ES-I3 (cell line): ENCODE measurements at regions not wholly inside any gene's neighbourhood (a gene's known extent, or its start where the extent isn't known, plus 50 kb on each side); places are given as distances from the start of the nearest gene placed in this dataset.

Experiments
- H3K36me3 ChIP-seq: 2 replicates; pipeline ENCODE4 v1.6.1; 2013; ENCODE audit warnings: mild to moderate bottlenecking, low read length, control low read depth, moderate library complexity; ENCODE audit not compliant: insufficient read depth
- H3K4me1 ChIP-seq: 2 replicates; pipeline ENCODE4 v1.6.1; 2013; ENCODE audit warnings: mild to moderate bottlenecking, control low read depth, low read length; ENCODE audit not compliant: insufficient read depth
- H3K9ac ChIP-seq: 2 replicates; pipeline ENCODE4 v1.6.1; 2013; ENCODE audit warnings: low read depth, mild to moderate bottlenecking, low read length, moderate library complexity
- H3K9me3 ChIP-seq: 2 replicates; pipeline ENCODE4 v1.6.1; 2013; ENCODE audit warnings: mild to moderate bottlenecking, low read length, moderate library complexity; ENCODE audit not compliant: control insufficient read depth, insufficient read depth

- Histone ChIP-seq H3K36me3 (no peaks in the 10 kb centered on the region), H3K9me3 (0 out of 2 replicates have a peak, but pooled peaks cover 7% of the 10 kb centered on the region), H3K4me1 (peaks cover 17% of the 10 kb centered on the region; the same call in 1 of the 2 replicates), H3K9ac (no peak overlapping the region)
Measured at GRCh38 chr10:60521974-60522405, 132.3 kb upstream of the ANK3 start.

DNA sequence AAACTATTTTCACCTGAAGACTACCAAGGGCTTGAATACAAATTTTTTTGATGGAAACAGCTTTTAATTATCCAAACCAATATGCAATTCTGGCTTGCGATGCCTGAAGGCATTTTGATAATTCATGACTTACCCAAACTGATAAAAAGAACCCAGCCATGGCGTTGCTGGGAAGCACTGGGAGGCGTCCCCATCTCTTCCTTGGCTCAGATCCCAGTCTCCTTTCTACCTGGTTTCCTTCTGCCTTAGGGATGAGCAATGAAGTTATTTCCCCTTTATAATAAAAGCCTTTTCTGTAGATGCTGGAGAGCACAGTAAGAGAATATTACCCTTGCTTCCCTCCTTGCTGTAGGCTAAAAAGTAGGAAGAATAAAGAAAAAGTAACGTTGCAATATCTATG is 129.1 kb upstream of the ANK3 start:
- Histone ChIP-seq H3K4me1 (peaks cover 17% of the 10 kb centered on the region; the same call in 1 of the 2 replicates), H3K9ac (no peak overlapping the region), H3K9me3 (0 out of 2 replicates have a peak, but pooled peaks cover 2% of the 10 kb centered on the region), H3K36me3 (no peaks in the 10 kb centered on the region)

- peaks cover 17% of the 10 kb centered on the region; the same call in 1 of the 2 replicates for H3K4me1 ChIP-seq
- no peaks in the 10 kb centered on the region for H3K36me3 ChIP-seq
- no peaks in the 10 kb centered on the region for H3K9me3 ChIP-seq
- H3K9ac ChIP-seq = no peak overlapping the region
Measured at GRCh38 chr10:60517805-60518204, 128.1 kb upstream of the ANK3 start.

- Histone ChIP-seq H3K4me1 (no peaks in the 10 kb centered on the region; the same call in 1 of the 2 replicates), H3K9me3 (no peaks in the 10 kb centered on the region), H3K9ac (no peak overlapping the region), H3K36me3 (no peaks in the 10 kb centered on the region)
Measured at GRCh38 chr10:60513281-60513680, 123.6 kb upstream of the ANK3 start.

- no peaks in the 10 kb centered on the region; the same call in 1 of the 2 replicates for H3K4me1 ChIP-seq
- H3K9ac ChIP-seq = no peak overlapping the region
- no peaks in the 10 kb centered on the region for H3K36me3 ChIP-seq
- no peaks in the 10 kb centered on the region for H3K9me3 ChIP-seq
Measured at GRCh38 chr10:60511477-60512229, 122.0 kb upstream of the ANK3 start.

GRCh38 chr10:60508831-60509230 is 119.2 kb upstream of the ANK3 start:
- Histone ChIP-seq H3K9ac (no peak overlapping the region), H3K36me3 (no peaks in the 10 kb centered on the region), H3K4me1 (no peaks in the 10 kb centered on the region; the same call in 1 of the 2 replicates), H3K9me3 (no peaks in the 10 kb centered on the region)

GRCh38 chr10:60508037-60508436 is 118.4 kb upstream of the ANK3 start:
- no peak overlapping the region for H3K9ac ChIP-seq
- H3K36me3 ChIP-seq = no peaks in the 10 kb centered on the region
- no peaks in the 10 kb centered on the region for H3K9me3 ChIP-seq
- no peaks in the 10 kb centered on the region; the same call in 1 of the 2 replicates for H3K4me1 ChIP-seq

GRCh38 chr10:60502621-60503020 is 112.9 kb upstream of the ANK3 start:
- no peaks in the 10 kb centered on the region for H3K36me3 ChIP-seq
- no peak overlapping the region for H3K9ac ChIP-seq
- no peaks in the 10 kb centered on the region for H3K9me3 ChIP-seq
- no peaks in the 10 kb centered on the region for H3K4me1 ChIP-seq

DNA sequence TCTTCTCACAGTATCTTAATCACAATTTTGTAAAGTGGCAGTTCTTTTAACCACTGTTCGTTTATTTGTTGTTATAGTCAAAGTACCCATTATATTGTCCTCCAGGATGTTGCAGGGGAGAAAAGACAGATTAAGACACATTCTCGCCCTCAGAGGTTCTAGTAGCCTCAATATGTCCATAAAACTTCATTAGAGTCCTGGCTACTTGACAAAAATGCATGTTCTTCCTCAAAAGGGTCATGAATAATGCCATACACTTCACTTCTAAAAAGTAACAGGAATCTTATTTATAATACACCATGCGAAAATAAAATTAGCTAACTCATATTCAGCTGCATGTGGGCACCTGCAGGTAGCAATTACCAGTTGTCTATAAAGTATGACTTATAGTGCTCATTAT is 109.3 kb upstream of the ANK3 start:
- Histone ChIP-seq H3K9me3 (no peaks in the 10 kb centered on the region), H3K36me3 (no peaks in the 10 kb centered on the region), H3K9ac (no peak overlapping the region), H3K4me1 (peaks cover 4% of the 10 kb centered on the region; the same call in 1 of the 2 replicates)

GRCh38 chr10:60497364-60497763 is 107.7 kb upstream of the ANK3 start:
- peaks cover 4% of the 10 kb centered on the region; the same call in 1 of the 2 replicates for H3K4me1 ChIP-seq
- no peaks in the 10 kb centered on the region for H3K36me3 ChIP-seq
- no peaks in the 10 kb centered on the region for H3K9me3 ChIP-seq
- no peak overlapping the region for H3K9ac ChIP-seq

DNA sequence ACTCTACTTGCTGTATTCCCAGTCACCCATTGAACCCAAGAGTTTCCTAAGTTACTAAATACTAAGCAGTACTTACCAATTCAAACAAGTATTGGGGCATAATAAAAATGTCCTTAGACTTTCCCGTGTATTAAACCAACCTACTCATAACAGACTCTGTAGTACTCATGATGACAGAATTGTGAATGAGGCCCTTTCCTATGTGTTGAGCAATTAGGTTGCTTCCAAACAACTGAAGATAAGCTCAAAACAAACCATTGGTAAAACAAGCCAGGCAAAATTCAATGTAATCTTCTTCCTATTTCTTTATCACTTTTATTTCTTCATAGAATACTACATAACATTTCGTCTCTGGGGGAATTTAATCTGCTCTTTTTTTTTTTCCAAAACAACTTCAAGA is 106.5 kb upstream of the ANK3 start:
- Histone ChIP-seq H3K36me3 (no peaks in the 10 kb centered on the region), H3K9ac (no peak overlapping the region), H3K9me3 (no peaks in the 10 kb centered on the region), H3K4me1 (peaks cover 4% of the 10 kb centered on the region; the same call in 1 of the 2 replicates)

GRCh38 chr10:60495338-60496055 is 105.8 kb upstream of the ANK3 start:
- Histone ChIP-seq H3K4me1 (peaks cover 4% of the 10 kb centered on the region; the same call in 1 of the 2 replicates), H3K9ac (no peak overlapping the region), H3K9me3 (no peaks in the 10 kb centered on the region), H3K36me3 (no peaks in the 10 kb centered on the region)

- Histone ChIP-seq H3K4me1 (peaks cover 4% of the 10 kb centered on the region; the same call in 1 of the 2 replicates), H3K9me3 (no peaks in the 10 kb centered on the region), H3K9ac (no peak overlapping the region), H3K36me3 (no peaks in the 10 kb centered on the region)
Measured at GRCh38 chr10:60494774-60495173, 105.1 kb upstream of the ANK3 start.

DNA sequence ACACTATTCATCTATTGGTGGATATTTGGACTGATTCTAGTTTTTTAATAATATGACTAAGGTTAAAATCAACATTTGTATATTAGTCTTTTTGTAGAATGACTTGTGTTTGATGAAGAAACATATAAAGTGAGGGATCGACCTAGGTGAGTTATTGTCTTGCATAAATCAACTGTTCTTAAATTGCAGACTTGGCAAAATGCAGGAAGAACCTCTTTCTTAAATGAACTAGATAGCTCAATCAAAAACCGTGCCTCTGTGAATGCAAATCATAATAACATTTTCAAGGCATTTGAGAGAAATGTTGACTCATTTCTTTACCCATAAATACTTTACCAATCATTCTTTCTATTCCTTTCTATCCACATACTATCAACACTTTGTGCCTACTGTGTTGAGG is 101.5 kb upstream of the ANK3 start:
- H3K9me3 ChIP-seq = no peaks in the 10 kb centered on the region
- H3K4me1 ChIP-seq = peaks cover 4% of the 10 kb centered on the region; the same call in 1 of the 2 replicates
- H3K9ac ChIP-seq = no peak overlapping the region
- H3K36me3 ChIP-seq = no peaks in the 10 kb centered on the region

- H3K4me1 ChIP-seq = peaks cover under 1% of the 10 kb centered on the region; the same call in 1 of the 2 replicates
- no peak overlapping the region for H3K9ac ChIP-seq
- no peaks in the 10 kb centered on the region for H3K36me3 ChIP-seq
- no peaks in the 10 kb centered on the region for H3K9me3 ChIP-seq
Measured at GRCh38 chr10:60490013-60490412, 100.3 kb upstream of the ANK3 start.
